ENCODE measurements at regions not wholly inside any gene's neighbourhood (a gene's known extent, or its start where the extent isn't known, plus 50 kb on each side); places are given as distances from the start of the nearest gene placed in this dataset.

DNA sequence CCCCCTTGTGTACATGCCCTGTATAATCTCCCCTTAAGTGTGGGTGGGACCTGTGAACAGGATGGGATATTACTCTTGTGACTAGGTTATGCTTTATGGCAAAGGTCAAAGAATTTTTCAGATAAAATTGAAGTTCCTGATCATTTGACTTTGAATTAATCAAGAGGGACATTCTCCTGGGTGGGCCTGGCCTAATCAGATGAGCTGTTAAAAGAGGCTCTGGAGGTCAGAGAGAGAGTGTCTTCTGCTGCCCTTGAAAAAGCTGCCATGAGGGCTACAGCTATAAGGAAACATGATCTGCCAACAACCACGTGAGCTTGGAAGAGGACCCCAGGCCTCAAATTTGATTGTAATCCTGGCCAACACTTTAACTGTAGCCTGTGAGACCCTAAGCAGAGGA is 125.6 kb upstream of the CSF3R start:
- TF ChIP-seq EZH2 (IDR thresholded peaks at IDR 0.05) (no peak), POLR2AphosphoS5 (IDR thresholded peaks at IDR 0.05; ENCODE audit: borderline replicate concordance, low read depth, low read length) (no peak)
